Endodermal cell (in vitro differentiated cells): ENCODE measurements at regions not wholly inside any gene's neighbourhood (a gene's known extent, or its start where the extent isn't known, plus 50 kb on each side); places are given as distances from the start of the nearest gene placed in this dataset.

ENCODE experiments used
- DNase-seq: peaks from one replicate; pipeline ENCODE4 v3.0.0-alpha.2; 2017
- H3K27ac ChIP-seq: 2 replicates; pipeline ENCODE4 v1.5.1; 2013; ENCODE audit warnings: mild to moderate bottlenecking, low read depth, low read length, moderate library complexity
- H3K27me3 ChIP-seq: 2 replicates; pipeline ENCODE4 v1.6.1; 2013; ENCODE audit warnings: mild to moderate bottlenecking, low read length, moderate library complexity; ENCODE audit not compliant: insufficient read depth, control insufficient read depth, poor library complexity, severe bottlenecking
- H3K36me3 ChIP-seq: 2 replicates; pipeline ENCODE4 v1.7.0; 2013; ENCODE audit warnings: mild to moderate bottlenecking, low read length, moderate library complexity; ENCODE audit not compliant: control insufficient read depth, insufficient read depth
- H3K4me1 ChIP-seq: one replicate; pipeline ENCODE4 v1.7.0; 2013; ENCODE audit warnings: low read length; ENCODE audit not compliant: control insufficient read depth, insufficient read depth
- H3K4me3 ChIP-seq: 2 replicates; pipeline ENCODE4 v1.5.1; 2013; ENCODE audit warnings: mild to moderate bottlenecking, low read length, moderate library complexity
- H3K9ac ChIP-seq: 2 replicates; pipeline ENCODE4 v1.6.1; 2013; ENCODE audit warnings: mild to moderate bottlenecking, low read length, moderate library complexity; ENCODE audit not compliant: poor library complexity, severe bottlenecking; ENCODE audit errors: extremely low read depth
- H3K9me3 ChIP-seq: 2 replicates; pipeline ENCODE4 v1.6.1; 2013; ENCODE audit warnings: mild to moderate bottlenecking, low read length, moderate library complexity; ENCODE audit not compliant: control insufficient read depth
- H3K27ac Mint-ChIP-seq: 2 replicates; pipeline ENCODE4 v1.8.0; 2020; ENCODE audit warnings: mixed read lengths
- H3K27me3 Mint-ChIP-seq: 2 replicates; pipeline ENCODE4 v1.8.0; 2021; ENCODE audit warnings: mild to moderate bottlenecking, mixed read lengths; ENCODE audit not compliant: insufficient read depth
- H3K36me3 Mint-ChIP-seq: 2 replicates; pipeline ENCODE4 v1.8.0; 2020; ENCODE audit warnings: low read depth, mixed read lengths
- H3K4me1 Mint-ChIP-seq: 2 replicates; pipeline ENCODE4 v1.8.0; 2020; ENCODE audit warnings: mixed read lengths
- H3K4me3 Mint-ChIP-seq: 2 replicates; pipeline ENCODE4 v1.8.0; 2020; ENCODE audit warnings: mild to moderate bottlenecking, moderate library complexity, mixed read lengths
- H3K9me3 Mint-ChIP-seq: 2 replicates; pipeline ENCODE4 v1.8.0; 2020; ENCODE audit warnings: mild to moderate bottlenecking, mixed read lengths
- CTCF ChIP-seq: fragments of 200-600 bp; sonication (generic); conservative IDR thresholded peaks from 2 replicates; pipeline ENCODE4 v1.5.0; 2021; ENCODE audit warnings: antibody characterized with exemption, mild to moderate bottlenecking
- WGBS, 2 experiments: methylation state at CpG; one replicate each; pipeline versions ENCODE4 v1.1.5 to v1.1.7; 2013; ENCODE audit warnings: missing lambda C conversion rate in 2 of 2, mixed read lengths in 1 of 2; ENCODE audit not compliant: insufficient coverage in 1 of 2, insufficient read length in 1 of 2; 5-methylcytosine and 5-hydroxymethylcytosine counted together

- Mint-ChIP-seq H3K27me3 (no peaks in the 10 kb centered on the region), H3K9me3 (no peaks in the 10 kb centered on the region), H3K27ac (no peak overlapping the region), H3K36me3 (no peaks in the 10 kb centered on the region), H3K4me1 (no peaks in the 10 kb centered on the region), H3K4me3 (no peak overlapping the region)
- Histone ChIP-seq H3K4me3 (no peak overlapping the region), H3K4me1 (no peaks in the 10 kb centered on the region), H3K9me3 (no peaks in the 10 kb centered on the region), H3K27me3 (no peaks in the 10 kb centered on the region), H3K36me3 (no peaks in the 10 kb centered on the region), H3K27ac (no peak overlapping the region), H3K9ac (no peak overlapping the region)
- DNase-seq = no peak
- WGBS, 2 experiments = 95% methylated on average over 4 of the region's 4 CpGs; no CpG with 5 or more reads in 1 of the 2 experiments
- TF ChIP-seq CTCF = no peak
These were observed 370.6 kb upstream of the IGFBP3 start for GRCh38 chr7:46291601-46292150.

- no peaks in the 10 kb centered on the region for H3K4me1 ChIP-seq
- H3K27ac Mint-ChIP-seq = no peak overlapping the region
- H3K4me3 Mint-ChIP-seq = no peak overlapping the region
- H3K9me3 Mint-ChIP-seq = no peaks in the 10 kb centered on the region
- H3K4me3 ChIP-seq = no peak overlapping the region
- no peaks in the 10 kb centered on the region for H3K9me3 ChIP-seq
- H3K4me1 Mint-ChIP-seq = no peaks in the 10 kb centered on the region
- WGBS, 2 experiments = 88 to 95% methylated on average over 2 to 5 of the region's 5 CpGs
- H3K36me3 ChIP-seq = no peaks in the 10 kb centered on the region
- H3K27me3 Mint-ChIP-seq = no peaks in the 10 kb centered on the region
- TF ChIP-seq CTCF = no peak
- no peaks in the 10 kb centered on the region for H3K27me3 ChIP-seq
- no peak overlapping the region for H3K27ac ChIP-seq
- no peak for DNase-seq
- no peaks in the 10 kb centered on the region for H3K36me3 Mint-ChIP-seq
- no peak overlapping the region for H3K9ac ChIP-seq
These were observed 370.0 kb upstream of the IGFBP3 start for GRCh38 chr7:46291050-46291438.

GRCh38 chr7:46290374-46291049, 369.4 kb upstream of the IGFBP3 start:
- Histone ChIP-seq H3K36me3 (no peaks in the 10 kb centered on the region), H3K4me1 (no peaks in the 10 kb centered on the region), H3K27ac (no peak overlapping the region), H3K9me3 (no peaks in the 10 kb centered on the region), H3K4me3 (no peak overlapping the region), H3K27me3 (no peaks in the 10 kb centered on the region), H3K9ac (no peak overlapping the region)
- TF ChIP-seq CTCF = no peak
- no peaks in the 10 kb centered on the region for H3K36me3 Mint-ChIP-seq
- no peaks in the 10 kb centered on the region for H3K27me3 Mint-ChIP-seq
- no peaks in the 10 kb centered on the region for H3K9me3 Mint-ChIP-seq
- 87% methylated on average over 1 of the region's 1 CpG; no CpG with 5 or more reads in 1 of the 2 experiments for WGBS, 2 experiments
- no peaks in the 10 kb centered on the region for H3K4me1 Mint-ChIP-seq
- no peak overlapping the region for H3K27ac Mint-ChIP-seq
- H3K4me3 Mint-ChIP-seq = no peak overlapping the region
- no peak for DNase-seq
